GM10266 (cell line): ENCODE measurements at regions not wholly inside any gene's neighbourhood (a gene's known extent, or its start where the extent isn't known, plus 50 kb on each side); places are given as distances from the start of the nearest gene placed in this dataset.

Experiments
- DNase-seq: peaks from one replicate; pipeline ENCODE4 v3.0.0; 2012; ENCODE audit errors: extremely low spot score
- CTCF ChIP-seq: IDR thresholded peaks from 2 replicates; pipeline ENCODE4 v1.5.1; 2012; ENCODE audit warnings: mild to moderate bottlenecking, low read depth; ENCODE audit not compliant: control insufficient read depth, insufficient read depth; ENCODE audit errors: missing control alignments

- DNase-seq, result peak; percentile 57
Measured at GRCh38 chr18:70491734-70492348, 203.0 kb downstream of the SOCS6 start.

GRCh38 chr18:70489986-70490933, 201.4 kb downstream of the SOCS6 start:
- peak; percentile 63 for TF ChIP-seq CTCF
- DNase-seq, result peak; percentile 34

More at GRCh38 chr18:70491734-70492348, 203.0 kb downstream of the SOCS6 start:
- TF ChIP-seq CTCF, result peak; percentile 86

- no peak for DNase-seq
- no peak for TF ChIP-seq CTCF
Measured at GRCh38 chr18:70489571-70489970, 200.7 kb downstream of the SOCS6 start.

GRCh38 chr18:70469916-70470315, 181.1 kb downstream of the SOCS6 start:
- no peak for DNase-seq

GRCh38 chr18:70468861-70469547, 180.2 kb downstream of the SOCS6 start:
- TF ChIP-seq CTCF, result no peak
- DNase-seq, result no peak

More at GRCh38 chr18:70469916-70470315, 181.1 kb downstream of the SOCS6 start:
- no peak for TF ChIP-seq CTCF

GRCh38 chr18:70464343-70465114, 175.7 kb downstream of the SOCS6 start:
- TF ChIP-seq CTCF, result no peak
- peak; percentile 49 for DNase-seq
